ENCODE measurements at regions not wholly inside any gene's neighbourhood (a gene's known extent, or its start where the extent isn't known, plus 50 kb on each side); places are given as distances from the start of the nearest gene placed in this dataset.

- no peak for FAIRE-seq
Measured at GRCh38 chr9:18075253-18075952, 398.6 kb upstream of the ADAMTSL1 start.

DNA sequence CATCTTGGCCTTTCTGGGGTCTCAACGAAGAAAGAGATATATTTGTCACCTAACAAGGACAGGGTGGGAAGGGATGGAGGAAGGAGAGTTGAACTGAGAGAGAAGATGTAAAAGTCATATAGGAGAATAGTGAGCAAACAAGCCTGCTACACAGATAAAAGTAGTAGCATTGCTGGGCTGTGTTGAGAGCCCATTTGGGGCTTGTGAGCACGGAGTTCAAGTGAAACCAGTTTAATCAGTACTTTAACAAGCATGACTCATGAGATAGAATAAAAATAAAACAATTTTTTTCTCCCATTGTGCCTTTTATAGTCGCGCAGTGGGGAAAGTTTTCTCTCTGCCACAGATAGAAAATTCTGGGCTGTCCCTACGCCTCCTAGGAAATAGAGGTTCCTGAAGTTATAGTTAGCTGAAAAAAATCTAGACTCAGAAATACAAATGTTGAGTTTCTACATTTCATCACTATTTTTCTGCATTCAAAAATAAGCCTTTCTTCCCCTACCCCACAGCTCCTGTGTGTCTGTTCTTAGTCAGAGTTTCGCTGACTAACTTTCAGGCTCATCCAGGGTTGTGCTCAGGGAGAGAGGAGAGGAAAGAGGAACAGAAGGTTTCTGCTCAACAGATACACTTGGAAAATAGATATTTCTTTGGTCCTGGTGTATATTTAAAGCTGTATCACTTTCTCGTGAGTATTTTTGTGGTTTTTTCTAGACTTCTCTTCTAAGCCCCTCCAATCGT, 395.8 kb upstream of the ADAMTSL1 start:
- no peak for FAIRE-seq

DNA sequence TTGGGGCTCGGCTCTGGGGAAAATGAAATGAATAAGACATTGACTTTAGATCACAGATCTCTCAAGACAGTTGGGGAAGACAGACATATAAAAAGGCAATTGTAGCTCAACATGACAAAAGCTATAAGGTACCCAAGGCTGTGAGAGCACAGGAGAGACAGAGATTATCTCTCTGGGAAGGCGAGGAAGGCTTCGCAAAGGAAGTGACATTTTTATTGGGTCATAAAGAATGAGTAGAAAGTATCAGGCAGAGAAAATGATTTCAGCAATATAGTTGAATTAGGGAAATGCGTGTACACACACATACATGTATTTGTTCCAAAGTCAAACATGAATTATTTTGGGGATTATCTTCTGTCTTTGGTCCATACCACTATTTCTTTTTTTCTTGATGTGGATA, 381.8 kb upstream of the ADAMTSL1 start:
- no peak for FAIRE-seq

DNA sequence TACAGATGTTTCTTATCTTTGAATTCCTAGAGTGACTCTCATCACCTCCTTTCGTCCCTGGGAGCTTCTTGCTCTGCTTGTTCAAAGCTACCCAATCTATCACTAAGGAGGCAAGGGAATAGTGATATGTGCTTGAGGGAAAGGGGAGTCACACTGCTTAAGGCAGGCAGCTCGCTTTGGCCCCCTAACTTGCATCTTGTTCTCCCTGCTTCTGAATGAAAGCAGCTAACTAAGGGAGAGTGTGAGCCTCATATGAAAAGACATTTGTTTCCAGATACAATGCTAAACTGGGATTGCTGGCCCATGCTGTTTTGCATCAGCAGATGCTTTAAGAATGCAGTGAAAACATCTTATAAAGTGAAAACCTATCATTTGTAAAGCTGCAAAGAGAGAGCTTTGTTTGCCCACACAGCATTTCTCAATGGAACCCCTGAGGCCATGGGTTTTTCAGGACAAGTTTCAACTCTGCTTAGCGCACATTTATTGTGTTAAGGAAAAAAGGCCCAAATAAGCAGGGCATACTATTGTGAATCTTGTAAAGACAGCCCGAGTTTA, 367.9 kb upstream of the ADAMTSL1 start:
- no peak for FAIRE-seq

GRCh38 chr9:18109675-18110074, 364.3 kb upstream of the ADAMTSL1 start:
- no peak for FAIRE-seq

GRCh38 chr9:18111146-18111545, 362.8 kb upstream of the ADAMTSL1 start:
- FAIRE-seq: no peak

DNA sequence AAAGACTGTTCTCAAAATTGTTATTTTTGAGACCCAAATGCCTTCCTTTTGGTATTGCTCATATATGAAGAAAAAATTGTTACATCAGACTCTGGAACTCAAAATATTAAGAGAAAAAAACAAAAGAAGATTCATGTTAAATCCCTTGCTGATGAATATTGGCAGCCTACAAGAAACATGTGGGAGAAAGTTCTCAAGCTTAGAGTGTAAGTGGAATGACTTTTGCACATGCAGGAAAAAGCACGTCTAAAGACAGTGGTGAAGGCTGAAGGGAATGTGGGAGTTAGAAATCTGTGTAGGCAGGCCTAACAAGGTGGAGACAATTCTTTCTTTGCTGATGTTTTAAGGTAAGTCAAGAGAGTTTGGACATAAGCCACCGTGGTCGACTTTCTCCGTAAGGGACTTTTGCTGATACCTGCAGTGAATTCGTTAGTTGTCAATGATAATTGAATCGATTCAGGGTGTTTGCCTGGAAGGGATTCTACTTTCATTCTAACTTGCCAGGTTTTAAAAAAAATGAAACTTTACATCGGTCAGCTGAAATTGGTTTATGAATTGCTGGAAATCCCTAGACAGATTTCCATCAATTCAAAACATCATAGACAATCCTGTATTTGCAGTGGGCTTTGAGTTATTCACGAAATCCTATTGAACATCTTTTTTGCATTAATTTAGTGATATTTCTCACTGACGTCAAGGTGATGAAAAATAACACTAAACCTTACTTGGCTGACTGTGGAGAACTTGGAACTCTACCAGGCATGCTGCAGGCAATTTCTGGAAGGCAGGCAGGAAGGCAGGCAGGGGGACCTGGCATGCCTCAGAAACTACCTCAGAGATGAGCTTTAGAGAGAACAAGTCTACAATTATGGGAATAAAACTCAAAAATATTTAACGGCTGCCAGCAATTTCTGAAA, 359.1 kb upstream of the ADAMTSL1 start:
- FAIRE-seq: no peak

GRCh38 chr9:18118268-18118667, 355.7 kb upstream of the ADAMTSL1 start:
- no peak for FAIRE-seq

- no peak for FAIRE-seq
Measured at GRCh38 chr9:18122171-18122570, 351.8 kb upstream of the ADAMTSL1 start.

DNA sequence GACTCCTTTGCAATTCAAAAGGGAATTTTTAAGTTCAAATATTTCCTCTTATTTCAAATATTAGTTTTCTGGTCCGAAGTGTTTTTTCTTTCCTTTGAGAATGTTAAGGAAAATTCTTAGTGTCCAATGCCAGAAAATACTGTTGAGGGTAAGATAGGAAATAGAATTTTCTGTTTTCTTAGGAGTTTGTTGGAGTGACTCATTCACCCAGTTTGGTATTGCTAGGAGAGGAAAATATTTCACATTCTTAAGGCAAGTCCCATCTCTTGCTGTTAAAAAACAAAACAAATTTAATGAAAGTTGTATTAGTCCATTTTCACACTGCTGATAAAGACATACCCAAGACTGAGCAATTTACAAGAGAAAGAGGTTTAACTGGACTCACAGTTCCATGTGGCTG, 349.2 kb upstream of the ADAMTSL1 start:
- no peak for FAIRE-seq

DNA sequence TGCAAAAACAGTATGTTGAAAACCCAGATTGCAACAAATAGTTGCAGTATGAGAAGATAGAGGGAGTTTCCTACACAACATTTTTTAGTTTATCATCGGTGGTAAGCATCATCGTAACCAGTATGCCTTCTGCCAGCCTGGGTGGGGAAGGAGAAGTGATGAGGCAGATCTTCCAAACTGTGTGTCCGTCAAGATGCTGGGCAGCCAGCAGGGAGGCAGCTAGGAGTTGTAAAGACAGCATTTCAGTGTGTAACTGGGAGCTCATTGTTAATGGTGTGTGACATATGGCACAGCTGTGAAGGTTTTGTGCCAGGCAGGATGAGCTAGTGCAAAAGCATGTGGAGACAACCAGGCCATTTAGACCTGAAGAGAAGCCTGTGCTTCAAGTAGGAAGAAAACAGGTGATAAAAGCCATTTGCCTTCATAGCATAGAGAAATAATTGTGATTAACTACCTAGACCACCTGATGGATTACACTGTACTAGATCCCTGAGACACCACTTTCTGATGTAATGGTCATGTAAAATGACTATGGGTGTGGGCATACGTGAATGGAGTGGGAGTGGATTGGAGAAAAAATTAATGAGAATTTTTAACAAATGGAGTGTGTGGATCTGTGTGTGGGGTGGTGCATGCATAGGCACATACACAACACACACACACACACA, 347.0 kb upstream of the ADAMTSL1 start:
- no peak for FAIRE-seq

- FAIRE-seq: no peak
Measured at GRCh38 chr9:18127499-18127875, 346.5 kb upstream of the ADAMTSL1 start.

GRCh38 chr9:18129809-18130334, 344.1 kb upstream of the ADAMTSL1 start:
- FAIRE-seq: no peak

- no peak for FAIRE-seq
Measured at GRCh38 chr9:18136354-18136994, 337.5 kb upstream of the ADAMTSL1 start.

DNA sequence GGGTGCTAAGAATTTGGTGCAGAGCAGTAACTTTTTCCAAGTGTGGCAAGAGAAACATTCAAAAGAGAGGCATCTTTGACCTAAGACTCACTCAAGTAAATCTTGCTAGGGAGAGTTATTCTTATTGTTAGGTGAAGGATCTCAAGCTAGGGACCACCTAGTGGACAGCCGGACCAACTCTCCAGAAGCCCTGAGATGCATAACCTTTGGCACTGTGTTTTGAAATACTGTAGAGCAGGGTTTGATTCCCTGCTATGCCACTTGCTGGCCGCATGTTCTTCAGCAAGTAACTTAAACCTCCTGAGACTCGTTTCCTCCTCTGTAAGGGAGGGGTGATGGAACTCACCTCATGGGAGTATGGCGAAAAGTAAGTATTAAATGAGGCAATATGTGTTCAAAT, 336.1 kb upstream of the ADAMTSL1 start:
- FAIRE-seq: no peak

GRCh38 chr9:18138656-18139055, 335.3 kb upstream of the ADAMTSL1 start:
- FAIRE-seq: no peak

GRCh38 chr9:18141681-18142080, 332.3 kb upstream of the ADAMTSL1 start:
- FAIRE-seq: no peak

- FAIRE-seq: no peak
Measured at GRCh38 chr9:18143073-18143745, 330.7 kb upstream of the ADAMTSL1 start.

GRCh38 chr9:18146329-18146728, 327.6 kb upstream of the ADAMTSL1 start:
- no peak for FAIRE-seq

DNA sequence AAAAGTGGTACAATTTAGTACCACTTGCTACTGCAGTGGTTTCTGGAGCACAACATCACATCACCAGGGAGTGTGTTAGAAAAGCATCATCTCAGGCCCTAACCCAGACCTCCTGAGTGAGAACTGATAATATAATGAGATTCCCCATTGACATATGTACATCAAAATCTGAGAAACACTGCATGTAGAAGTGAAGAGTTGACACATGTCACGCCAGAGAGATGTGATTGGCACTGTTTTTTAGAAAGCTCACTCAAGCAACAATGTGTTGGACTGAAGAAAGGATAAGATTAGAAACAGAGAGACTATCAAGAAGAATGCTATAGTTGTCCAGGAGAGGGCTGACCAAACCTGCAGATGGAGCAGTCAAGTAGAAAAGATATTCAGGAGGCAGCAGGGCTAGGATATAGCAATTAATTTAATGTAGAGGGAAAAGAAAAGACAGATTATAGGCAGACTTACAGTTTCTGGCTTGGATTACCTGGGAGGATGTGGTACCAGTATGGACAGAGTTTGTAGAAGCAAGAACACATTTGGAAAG, 324.4 kb upstream of the ADAMTSL1 start:
- FAIRE-seq: no peak

GRCh38 chr9:18154661-18155060, 319.3 kb upstream of the ADAMTSL1 start:
- no peak for FAIRE-seq
